K562 (cell line): ENCODE measurements at regions not wholly inside any gene's neighbourhood (a gene's known extent, or its start where the extent isn't known, plus 50 kb on each side); places are given as distances from the start of the nearest gene placed in this dataset.

Experiments used
- CBX3 ChIP-seq, 2 experiments: IDR thresholded peaks; 1 replicate in 1 of 2; 2 replicates in 1 of 2; pipeline ENCODE4 v1.6.1; 2012; ENCODE audit warnings: inconsistent platforms in 2 of 2, low read length in 2 of 2, borderline replicate concordance in 1 of 2, control low read depth in 1 of 2
- CC2D1A ChIP-seq: fragments of 450-650 bp; IDR thresholded peaks from 2 replicates; pipeline ENCODE4 v1.6.1; 2017; ENCODE audit warnings: mild to moderate bottlenecking
- ELF2 ChIP-seq: fragments of 250-450 bp; sonication (Bioruptor Pico); IDR thresholded peaks from 2 replicates; pipeline ENCODE4 v1.5.0; 2021; ENCODE audit warnings: mild to moderate bottlenecking
- ESRRB ChIP-seq: fragments of 250-450 bp; sonication (Bioruptor Pico); IDR thresholded peaks from 2 replicates; pipeline ENCODE4 v1.5.0; 2020; ENCODE audit warnings: mild to moderate bottlenecking, moderate library complexity, borderline replicate concordance
- KAT7 ChIP-seq: sonication (generic); formaldehyde crosslinking; IDR thresholded peaks from 2 replicates; pipeline ENCODE4 v1.8.0; 2022; ENCODE audit warnings: missing genetic modification reagents, mild to moderate bottlenecking, borderline replicate concordance
- KLF6 ChIP-seq: fragments of 250-450 bp; sonication (Bioruptor Pico); IDR thresholded peaks from 2 replicates; pipeline ENCODE4 v1.4.0; 2020; ENCODE audit warnings: mild to moderate bottlenecking, moderate library complexity, borderline replicate concordance
- POLR3A ChIP-seq: IDR thresholded peaks from 2 replicates; pipeline ENCODE4 v1.6.1; 2011; ENCODE audit warnings: borderline replicate concordance, mild to moderate bottlenecking, moderate library complexity; ENCODE audit not compliant: insufficient read length, insufficient read depth; ENCODE audit errors: extremely low read depth
- TEAD1 ChIP-seq, 2 experiments: fragments of 450-650 bp in 1 of 2; sonication (generic) in 1 of 2; formaldehyde crosslinking; IDR thresholded peaks; 2 replicates each; pipeline versions ENCODE4 v1.4.0 to v1.8.0; 2020 to 2022; ENCODE audit warnings: mild to moderate bottlenecking in 2 of 2, missing genetic modification reagents in 1 of 2
- ZC3H11A ChIP-seq: IDR thresholded peaks from 2 replicates; pipeline ENCODE4 v1.6.1; 2012; ENCODE audit warnings: low read depth, low read length, improper control_type of control experiment
- ZKSCAN8 ChIP-seq: fragments of 200-800 bp; sonication (Bioruptor generic); IDR thresholded peaks from 2 replicates; pipeline ENCODE4 v1.6.1; 2016; ENCODE audit warnings: missing genetic modification characterization, missing compliant biosample characterization
- TF ChIP-seq, protein P1 (sequence below), 3 experiments: IDR thresholded peaks in 2 of 3; conservative IDR thresholded peaks in 1 of 3; 2 replicates each; pipeline ENCODE4 v1.5.1; 2011 to 2012; ENCODE audit warnings: low read length in 3 of 3, mild to moderate bottlenecking in 3 of 3, control low read depth in 2 of 3, improper control_type of control experiment in 1 of 3, inconsistent platforms in 1 of 3, low read depth in 1 of 3, mixed read lengths in 1 of 3, moderate library complexity in 1 of 3; ENCODE audit not compliant: insufficient read depth in 2 of 3
- TF ChIP-seq, protein P2 (sequence below): fragments of 150-350 bp; IDR thresholded peaks from 2 replicates; pipeline ENCODE4 v1.6.1; 2014; ENCODE audit warnings: low read depth, mild to moderate bottlenecking, low read length, borderline replicate concordance
- TF ChIP-seq, protein P3 (sequence below): fragments of 250-450 bp; sonication (Bioruptor Pico); IDR thresholded peaks from 2 replicates; pipeline ENCODE4 v1.4.0; 2020; ENCODE audit warnings: mild to moderate bottlenecking, moderate library complexity

DNA sequence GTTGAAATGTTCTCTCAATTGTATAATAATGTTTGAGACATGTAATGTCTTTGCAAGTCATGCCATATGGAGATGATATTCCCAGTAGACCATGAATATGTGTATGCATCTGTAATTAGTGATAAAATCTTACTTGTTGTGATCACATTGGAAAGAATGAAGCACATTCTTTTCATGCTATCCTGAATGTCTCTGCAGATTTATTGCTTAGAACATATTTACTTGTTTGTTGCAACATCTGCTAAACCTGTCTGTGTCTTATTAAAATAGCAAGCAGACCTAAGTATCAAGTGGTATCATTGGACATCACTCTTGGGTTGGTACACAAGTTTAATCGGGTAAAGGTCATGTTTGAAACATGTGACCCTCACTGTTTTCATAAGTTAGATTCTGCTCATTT, 265.5 kb upstream of the CD180 start:
- TF ChIP-seq, protein P1, sequence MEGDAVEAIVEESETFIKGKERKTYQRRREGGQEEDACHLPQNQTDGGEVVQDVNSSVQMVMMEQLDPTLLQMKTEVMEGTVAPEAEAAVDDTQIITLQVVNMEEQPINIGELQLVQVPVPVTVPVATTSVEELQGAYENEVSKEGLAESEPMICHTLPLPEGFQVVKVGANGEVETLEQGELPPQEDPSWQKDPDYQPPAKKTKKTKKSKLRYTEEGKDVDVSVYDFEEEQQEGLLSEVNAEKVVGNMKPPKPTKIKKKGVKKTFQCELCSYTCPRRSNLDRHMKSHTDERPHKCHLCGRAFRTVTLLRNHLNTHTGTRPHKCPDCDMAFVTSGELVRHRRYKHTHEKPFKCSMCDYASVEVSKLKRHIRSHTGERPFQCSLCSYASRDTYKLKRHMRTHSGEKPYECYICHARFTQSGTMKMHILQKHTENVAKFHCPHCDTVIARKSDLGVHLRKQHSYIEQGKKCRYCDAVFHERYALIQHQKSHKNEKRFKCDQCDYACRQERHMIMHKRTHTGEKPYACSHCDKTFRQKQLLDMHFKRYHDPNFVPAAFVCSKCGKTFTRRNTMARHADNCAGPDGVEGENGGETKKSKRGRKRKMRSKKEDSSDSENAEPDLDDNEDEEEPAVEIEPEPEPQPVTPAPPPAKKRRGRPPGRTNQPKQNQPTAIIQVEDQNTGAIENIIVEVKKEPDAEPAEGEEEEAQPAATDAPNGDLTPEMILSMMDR (IDR thresholded peaks at IDR 0.05 in 2 of 3, conservative IDR thresholded peaks at IDR 0.05 in 1 of 3; ENCODE audit: insufficient read depth in 2 of 3, low read depth in 1 of 3, low read length in 3 of 3): no peak
- TF ChIP-seq ZC3H11A (no peak), KAT7 (no peak), ELF2 (CRISPR knock-in tag) (no peak), ESRRB (CRISPR knock-in tag) (no peak), TEAD1 (CRISPR knock-in tag; IDR thresholded peaks at IDR 0.05) (no peak), POLR3A (no peak), ZKSCAN8 (no peak), CC2D1A (no peak), KLF6 (CRISPR knock-in tag) (no peak), CBX3 (IDR thresholded peaks at IDR 0.05; ENCODE audit: borderline replicate concordance in 1 of 2, low read length in 2 of 2) (no peak)
- TF ChIP-seq, protein P2, sequence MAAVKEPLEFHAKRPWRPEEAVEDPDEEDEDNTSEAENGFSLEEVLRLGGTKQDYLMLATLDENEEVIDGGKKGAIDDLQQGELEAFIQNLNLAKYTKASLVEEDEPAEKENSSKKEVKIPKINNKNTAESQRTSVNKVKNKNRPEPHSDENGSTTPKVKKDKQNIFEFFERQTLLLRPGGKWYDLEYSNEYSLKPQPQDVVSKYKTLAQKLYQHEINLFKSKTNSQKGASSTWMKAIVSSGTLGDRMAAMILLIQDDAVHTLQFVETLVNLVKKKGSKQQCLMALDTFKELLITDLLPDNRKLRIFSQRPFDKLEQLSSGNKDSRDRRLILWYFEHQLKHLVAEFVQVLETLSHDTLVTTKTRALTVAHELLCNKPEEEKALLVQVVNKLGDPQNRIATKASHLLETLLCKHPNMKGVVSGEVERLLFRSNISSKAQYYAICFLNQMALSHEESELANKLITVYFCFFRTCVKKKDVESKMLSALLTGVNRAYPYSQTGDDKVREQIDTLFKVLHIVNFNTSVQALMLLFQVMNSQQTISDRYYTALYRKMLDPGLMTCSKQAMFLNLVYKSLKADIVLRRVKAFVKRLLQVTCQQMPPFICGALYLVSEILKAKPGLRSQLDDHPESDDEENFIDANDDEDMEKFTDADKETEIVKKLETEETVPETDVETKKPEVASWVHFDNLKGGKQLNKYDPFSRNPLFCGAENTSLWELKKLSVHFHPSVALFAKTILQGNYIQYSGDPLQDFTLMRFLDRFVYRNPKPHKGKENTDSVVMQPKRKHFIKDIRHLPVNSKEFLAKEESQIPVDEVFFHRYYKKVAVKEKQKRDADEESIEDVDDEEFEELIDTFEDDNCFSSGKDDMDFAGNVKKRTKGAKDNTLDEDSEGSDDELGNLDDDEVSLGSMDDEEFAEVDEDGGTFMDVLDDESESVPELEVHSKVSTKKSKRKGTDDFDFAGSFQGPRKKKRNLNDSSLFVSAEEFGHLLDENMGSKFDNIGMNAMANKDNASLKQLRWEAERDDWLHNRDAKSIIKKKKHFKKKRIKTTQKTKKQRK: no peak
- TF ChIP-seq, protein P3, sequence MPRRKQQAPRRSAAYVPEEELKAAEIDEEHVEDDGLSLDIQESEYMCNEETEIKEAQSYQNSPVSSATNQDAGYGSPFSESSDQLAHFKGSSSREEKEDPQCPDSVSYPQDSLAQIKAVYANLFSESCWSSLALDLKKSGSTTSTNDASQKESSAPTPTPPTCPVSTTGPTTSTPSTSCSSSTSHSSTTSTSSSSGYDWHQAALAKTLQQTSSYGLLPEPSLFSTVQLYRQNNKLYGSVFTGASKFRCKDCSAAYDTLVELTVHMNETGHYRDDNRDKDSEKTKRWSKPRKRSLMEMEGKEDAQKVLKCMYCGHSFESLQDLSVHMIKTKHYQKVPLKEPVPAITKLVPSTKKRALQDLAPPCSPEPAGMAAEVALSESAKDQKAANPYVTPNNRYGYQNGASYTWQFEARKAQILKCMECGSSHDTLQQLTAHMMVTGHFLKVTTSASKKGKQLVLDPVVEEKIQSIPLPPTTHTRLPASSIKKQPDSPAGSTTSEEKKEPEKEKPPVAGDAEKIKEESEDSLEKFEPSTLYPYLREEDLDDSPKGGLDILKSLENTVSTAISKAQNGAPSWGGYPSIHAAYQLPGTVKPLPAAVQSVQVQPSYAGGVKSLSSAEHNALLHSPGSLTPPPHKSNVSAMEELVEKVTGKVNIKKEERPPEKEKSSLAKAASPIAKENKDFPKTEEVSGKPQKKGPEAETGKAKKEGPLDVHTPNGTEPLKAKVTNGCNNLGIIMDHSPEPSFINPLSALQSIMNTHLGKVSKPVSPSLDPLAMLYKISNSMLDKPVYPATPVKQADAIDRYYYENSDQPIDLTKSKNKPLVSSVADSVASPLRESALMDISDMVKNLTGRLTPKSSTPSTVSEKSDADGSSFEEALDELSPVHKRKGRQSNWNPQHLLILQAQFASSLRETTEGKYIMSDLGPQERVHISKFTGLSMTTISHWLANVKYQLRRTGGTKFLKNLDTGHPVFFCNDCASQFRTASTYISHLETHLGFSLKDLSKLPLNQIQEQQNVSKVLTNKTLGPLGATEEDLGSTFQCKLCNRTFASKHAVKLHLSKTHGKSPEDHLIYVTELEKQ (CRISPR knock-in tag): no peak
